HG02870 (cell line): ENCODE measurements at regions not wholly inside any gene's neighbourhood (a gene's known extent, or its start where the extent isn't known, plus 50 kb on each side); places are given as distances from the start of the nearest gene placed in this dataset.

Experiments
- ATAC-seq: cut with Tn5 transposase; IDR thresholded peaks from one replicate; pipeline ENCODE4 v1.9.1; 2021; ENCODE audit warnings: mild to moderate bottlenecking, moderate library complexity; ENCODE audit not compliant: unreplicated experiment

GRCh38 chr1:212525479-212526110 is 83.0 kb upstream of the ATF3 start:
- no peak for ATAC-seq

- ATAC-seq, result no peak
Measured at GRCh38 chr1:212526111-212526491, 82.5 kb upstream of the ATF3 start.

- ATAC-seq, result no peak
Measured at GRCh38 chr1:212528501-212528900, 80.1 kb upstream of the ATF3 start.

- ATAC-seq, result no peak
Measured at GRCh38 chr1:212529211-212529741, 79.3 kb upstream of the ATF3 start.

DNA sequence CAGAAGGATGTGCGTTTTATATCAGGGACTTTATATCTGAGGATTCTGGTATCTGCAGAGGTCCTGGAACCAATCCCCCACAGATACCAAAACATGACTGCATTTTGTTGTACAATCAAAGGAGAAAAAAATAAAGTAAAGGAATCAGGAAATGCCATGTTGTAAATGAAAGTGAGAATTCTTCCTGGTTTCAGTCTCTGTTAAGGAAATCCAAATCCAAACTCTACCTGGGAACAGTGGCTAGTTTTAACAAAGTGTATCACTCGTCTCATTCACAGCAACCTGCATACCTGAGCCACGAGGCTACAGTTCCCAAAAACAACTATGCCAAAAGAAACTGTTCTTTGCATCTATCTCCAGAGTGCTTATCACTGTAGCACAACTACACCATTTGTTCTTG is 77.3 kb upstream of the ATF3 start:
- no peak for ATAC-seq

- ATAC-seq, result no peak
Measured at GRCh38 chr1:212531796-212532195, 76.8 kb upstream of the ATF3 start.

GRCh38 chr1:212532469-212533147 is 76.0 kb upstream of the ATF3 start:
- ATAC-seq, result no peak

DNA sequence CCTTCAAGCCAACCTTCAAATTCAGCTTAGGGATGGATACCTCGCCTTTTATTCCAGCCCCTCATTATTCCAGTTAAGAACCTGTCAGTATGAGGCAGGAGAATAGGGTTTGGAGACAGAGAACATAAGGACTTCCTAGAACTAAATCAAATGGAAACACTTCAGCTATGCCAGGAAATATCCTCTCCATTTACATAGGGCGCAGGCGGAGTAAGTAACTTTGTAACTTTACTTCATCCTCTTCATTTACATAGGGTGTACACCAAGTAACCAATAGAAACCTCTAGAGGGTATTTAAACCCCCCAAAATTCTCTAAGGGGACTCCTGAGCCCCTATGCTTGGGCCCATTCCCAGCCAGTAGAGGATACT is 75.4 kb upstream of the ATF3 start:
- no peak for ATAC-seq

GRCh38 chr1:212536586-212536985 is 72.0 kb upstream of the ATF3 start:
- ATAC-seq, result no peak

DNA sequence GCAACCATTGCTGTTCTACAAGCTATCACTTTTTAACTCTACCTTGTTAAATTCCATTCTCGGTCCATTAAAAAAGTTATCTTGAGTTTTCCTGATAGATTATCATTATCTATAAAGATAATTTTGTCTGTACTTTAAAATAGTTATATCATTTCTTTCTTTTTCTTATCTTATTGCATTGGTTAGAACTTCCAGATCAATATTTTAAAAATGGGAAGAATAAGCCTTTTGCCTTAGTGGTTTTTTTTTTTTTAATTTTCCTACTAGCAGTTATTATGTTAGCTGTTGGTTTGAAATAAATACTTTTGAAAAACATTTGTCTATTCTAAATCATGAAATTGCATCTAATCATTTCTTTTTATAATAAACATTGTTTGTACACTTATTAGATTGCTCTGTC is 71.0 kb upstream of the ATF3 start:
- ATAC-seq, result no peak

- no peak for ATAC-seq
Measured at GRCh38 chr1:212539737-212540430, 68.7 kb upstream of the ATF3 start.

GRCh38 chr1:212542761-212543187 is 65.8 kb upstream of the ATF3 start:
- no peak for ATAC-seq

DNA sequence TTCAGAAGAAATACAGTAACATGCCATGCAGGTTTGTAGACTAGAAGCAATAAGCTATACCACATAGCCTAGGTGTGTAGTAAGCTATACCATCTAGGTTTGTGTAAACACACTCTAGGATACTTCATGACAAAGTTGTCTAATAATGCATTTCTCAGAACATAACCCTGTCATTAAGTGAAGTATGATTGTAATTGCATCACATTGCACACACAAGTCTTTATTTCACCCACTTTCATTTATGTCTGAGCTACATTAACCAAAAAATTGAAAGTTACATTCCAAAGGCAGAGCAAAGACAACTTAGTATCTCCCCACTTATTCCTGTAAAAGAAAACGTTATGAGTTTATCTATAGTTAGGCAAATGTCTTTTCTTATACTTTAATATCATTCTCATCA is 64.5 kb upstream of the ATF3 start:
- no peak for ATAC-seq

GRCh38 chr1:212545941-212546635 is 62.5 kb upstream of the ATF3 start:
- ATAC-seq, result no peak

GRCh38 chr1:212549503-212550017 is 59.0 kb upstream of the ATF3 start:
- ATAC-seq, result no peak

GRCh38 chr1:212551929-212552328 is 56.6 kb upstream of the ATF3 start:
- no peak for ATAC-seq

DNA sequence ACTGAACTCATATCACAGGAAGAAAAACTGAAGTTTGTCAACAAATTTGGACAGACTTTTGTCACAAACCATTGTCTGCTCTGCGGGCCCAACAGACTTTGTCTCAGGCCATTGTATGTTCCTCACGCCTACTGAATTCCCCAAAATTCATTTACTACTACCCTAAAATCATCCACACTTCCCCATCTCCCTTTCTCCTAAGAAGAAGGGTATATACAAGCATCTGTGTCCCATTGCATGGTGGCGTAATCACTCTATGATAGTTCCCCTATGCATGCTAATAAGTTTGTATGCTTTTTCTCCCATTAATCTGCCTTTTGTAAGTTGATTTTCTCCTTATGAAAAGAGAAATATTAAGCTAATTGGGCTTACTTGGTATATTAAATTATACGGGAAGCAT is 54.9 kb upstream of the ATF3 start:
- no peak for ATAC-seq

- no peak for ATAC-seq
Measured at GRCh38 chr1:212554401-212554800, 54.2 kb upstream of the ATF3 start.

GRCh38 chr1:212555426-212555825 is 53.1 kb upstream of the ATF3 start:
- no peak for ATAC-seq

GRCh38 chr1:212556822-212557549 is 51.6 kb upstream of the ATF3 start:
- ATAC-seq, result no peak
